OCI-LY7 (cell line): ENCODE measurements at regions not wholly inside any gene's neighbourhood (a gene's known extent, or its start where the extent isn't known, plus 50 kb on each side); places are given as distances from the start of the nearest gene placed in this dataset.

Experiments
- EZH2phosphoT487 ChIP-seq: fragments of 200-600 bp; sonication (generic); IDR thresholded peaks from 2 replicates; pipeline ENCODE4 v1.6.1; 2018; ENCODE audit warnings: low read depth, borderline replicate concordance, mild to moderate bottlenecking, mixed run types, antibody characterized with exemption, low read length, moderate library complexity, mixed read lengths
- TF ChIP-seq, protein P1 (sequence below): fragments of 200-600 bp; sonication (generic); conservative IDR thresholded peaks from 2 replicates; pipeline ENCODE4 v1.5.1; 2014; ENCODE audit warnings: mild to moderate bottlenecking, antibody characterized with exemption, low read length, moderate library complexity, mixed read lengths

DNA sequence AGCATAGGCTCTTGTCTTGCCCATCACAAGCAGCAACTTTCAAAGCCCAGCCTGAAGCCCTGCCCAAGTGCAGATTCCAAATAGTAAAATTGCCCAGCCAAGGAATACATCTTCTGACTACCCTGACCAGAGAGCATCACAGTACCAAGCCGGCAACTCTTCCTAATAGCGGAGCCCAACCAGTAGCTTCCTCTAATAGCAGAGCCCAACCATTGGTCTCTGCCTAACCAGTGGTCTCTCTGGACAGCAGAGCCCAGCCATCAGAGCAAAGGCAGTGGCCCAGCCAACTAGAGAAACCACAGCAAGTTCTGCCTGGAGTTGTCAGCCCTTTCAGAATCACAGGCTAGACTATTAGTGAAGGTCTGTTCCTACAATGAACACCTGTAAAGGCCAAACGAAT is 285.6 kb downstream of the HGF start:
- TF ChIP-seq, protein P1, sequence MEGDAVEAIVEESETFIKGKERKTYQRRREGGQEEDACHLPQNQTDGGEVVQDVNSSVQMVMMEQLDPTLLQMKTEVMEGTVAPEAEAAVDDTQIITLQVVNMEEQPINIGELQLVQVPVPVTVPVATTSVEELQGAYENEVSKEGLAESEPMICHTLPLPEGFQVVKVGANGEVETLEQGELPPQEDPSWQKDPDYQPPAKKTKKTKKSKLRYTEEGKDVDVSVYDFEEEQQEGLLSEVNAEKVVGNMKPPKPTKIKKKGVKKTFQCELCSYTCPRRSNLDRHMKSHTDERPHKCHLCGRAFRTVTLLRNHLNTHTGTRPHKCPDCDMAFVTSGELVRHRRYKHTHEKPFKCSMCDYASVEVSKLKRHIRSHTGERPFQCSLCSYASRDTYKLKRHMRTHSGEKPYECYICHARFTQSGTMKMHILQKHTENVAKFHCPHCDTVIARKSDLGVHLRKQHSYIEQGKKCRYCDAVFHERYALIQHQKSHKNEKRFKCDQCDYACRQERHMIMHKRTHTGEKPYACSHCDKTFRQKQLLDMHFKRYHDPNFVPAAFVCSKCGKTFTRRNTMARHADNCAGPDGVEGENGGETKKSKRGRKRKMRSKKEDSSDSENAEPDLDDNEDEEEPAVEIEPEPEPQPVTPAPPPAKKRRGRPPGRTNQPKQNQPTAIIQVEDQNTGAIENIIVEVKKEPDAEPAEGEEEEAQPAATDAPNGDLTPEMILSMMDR: no peak
- TF ChIP-seq EZH2phosphoT487: no peak
